ENCODE measurements at regions not wholly inside any gene's neighbourhood (a gene's known extent, or its start where the extent isn't known, plus 50 kb on each side); places are given as distances from the start of the nearest gene placed in this dataset.

DNA sequence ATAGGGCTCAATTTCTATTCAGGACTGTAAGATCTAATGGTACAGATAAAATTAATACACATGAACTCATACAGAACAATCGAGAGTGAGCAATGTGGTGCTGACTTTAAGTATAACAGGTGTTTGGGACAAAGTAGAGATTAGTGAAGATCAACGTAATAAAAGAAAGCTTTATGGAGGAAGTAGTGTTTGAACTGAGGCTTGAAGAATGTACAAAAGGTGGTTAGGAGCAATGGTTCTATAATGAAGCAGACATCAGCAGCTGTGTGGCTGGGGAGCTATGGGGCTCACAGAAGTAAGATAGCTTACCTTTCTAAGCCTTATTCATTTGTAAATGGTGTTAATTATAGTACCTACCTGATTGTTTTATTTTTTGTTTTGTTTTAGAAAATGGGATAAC, 275.4 kb upstream of the RGMB start:
- intact Hi-C loops (cut with micrococcal nuclease) = no loop called here
- Mint-ChIP-seq H3K4me3 (no peak overlapping the region), H3K27ac (no peak overlapping the region), H3K9me3 (peaks cover 0 to 5% (median 2%) of the 10 kb centered on the region in 7 donors), H3K27me3 (ENCODE audit: low read depth in 3 of 3) (no peaks in the 10 kb centered on the region), H3K4me1 (no peaks in the 10 kb centered on the region), H3K36me3 (no peaks in the 10 kb centered on the region)
- Histone ChIP-seq H3K4me3 (replicated peaks in 1 of 3; ENCODE audit: low read depth in 2 of 3, low read length in 3 of 3) (no peak overlapping the region), H3K36me3 (replicated peaks in 1 of 2; ENCODE audit: control insufficient read depth in 1 of 2, insufficient read depth in 2 of 2, low read length in 2 of 2) (no peaks in the 10 kb centered on the region), H4K20me1 (ENCODE audit: insufficient read depth, low read length) (no peaks in the 10 kb centered on the region), H3K27ac (ENCODE audit: low read depth in 1 of 2, low read length in 2 of 2) (no peak overlapping the region), H3K79me2 (ENCODE audit: insufficient read depth, low read length) (no peaks in the 10 kb centered on the region), H3K4me1 (ENCODE audit: control insufficient read depth in 1 of 2, insufficient read depth in 2 of 2, low read length in 2 of 2) (no peaks in the 10 kb centered on the region), H2AFZ (ENCODE audit: insufficient read depth, low read depth, low read length, poor library complexity, severe bottlenecking) (no peak overlapping the region), H3K9me3 (replicated peaks in 1 of 2; ENCODE audit: control insufficient read depth in 1 of 2, insufficient read depth in 1 of 2, low read length in 2 of 2) (peaks cover 0 to 3% of the 10 kb centered on the region in 2 donors), H3K4me2 (replicated peaks; ENCODE audit: extremely low read depth, low read length, poor library complexity, severe bottlenecking) (no peak overlapping the region), H3K9ac (ENCODE audit: insufficient read depth, low read length, poor library complexity, severe bottlenecking) (no peak overlapping the region), H3K27me3 (ENCODE audit: control insufficient read depth in 2 of 2, insufficient read depth in 2 of 2, low read length in 2 of 2) (no peaks in the 10 kb centered on the region)
- WGBS (ENCODE audit: insufficient coverage) = 71% methylated on average over 1 of the region's 2 CpGs
- DNase-seq = no peak
- no peak for TF ChIP-seq CTCF (IDR thresholded peaks at IDR 0.05)

DNA sequence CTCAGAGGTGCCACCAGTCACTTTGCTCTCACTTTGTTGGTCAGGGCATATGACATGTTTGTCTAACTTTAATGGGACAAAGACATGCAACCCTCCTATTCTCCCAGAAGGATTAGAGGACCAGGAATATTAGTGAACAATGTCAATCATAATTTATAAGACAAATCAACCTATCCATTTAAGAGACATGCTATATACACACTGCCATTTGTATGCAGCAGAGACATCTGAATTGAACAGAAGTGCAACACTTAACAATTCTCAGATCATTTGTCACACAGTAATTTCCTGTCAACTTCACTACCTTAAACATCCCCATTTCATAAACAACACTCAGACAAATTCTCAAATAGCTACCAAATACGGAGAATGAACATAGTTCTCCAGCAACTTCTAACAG, 273.6 kb upstream of the RGMB start:
- Mint-ChIP-seq H3K27ac (no peak overlapping the region), H3K4me3 (no peak overlapping the region), H3K27me3 (ENCODE audit: low read depth in 3 of 3) (no peaks in the 10 kb centered on the region), H3K36me3 (no peaks in the 10 kb centered on the region), H3K9me3 (peaks cover 0 to 2% (median 0%) of the 10 kb centered on the region in 7 donors), H3K4me1 (no peaks in the 10 kb centered on the region)
- H3K79me2 ChIP-seq (ENCODE audit: insufficient read depth, low read length) = no peaks in the 10 kb centered on the region
- DNase-seq = no peak
- H3K36me3 ChIP-seq (replicated peaks in 1 of 2; ENCODE audit: control insufficient read depth in 1 of 2, insufficient read depth in 2 of 2, low read length in 2 of 2) = no peaks in the 10 kb centered on the region
- H3K27ac ChIP-seq (ENCODE audit: low read depth in 1 of 2, low read length in 2 of 2) = no peak overlapping the region
- TF ChIP-seq CTCF (IDR thresholded peaks at IDR 0.05) = no peak
- no peaks in the 10 kb centered on the region for H3K27me3 ChIP-seq (ENCODE audit: control insufficient read depth in 2 of 2, insufficient read depth in 2 of 2, low read length in 2 of 2)
- no peak overlapping the region for H3K4me2 ChIP-seq (replicated peaks; ENCODE audit: extremely low read depth, low read length, poor library complexity, severe bottlenecking)
- H4K20me1 ChIP-seq (ENCODE audit: insufficient read depth, low read length) = no peaks in the 10 kb centered on the region
- H3K4me3 ChIP-seq (replicated peaks in 1 of 3; ENCODE audit: low read depth in 2 of 3, low read length in 3 of 3) = no peak overlapping the region
- no peak overlapping the region for H3K9ac ChIP-seq (ENCODE audit: insufficient read depth, low read length, poor library complexity, severe bottlenecking)
- no peaks in the 10 kb centered on the region for H3K4me1 ChIP-seq (ENCODE audit: control insufficient read depth in 1 of 2, insufficient read depth in 2 of 2, low read length in 2 of 2)
- intact Hi-C loops (cut with micrococcal nuclease) = no loop called here
- H2AFZ ChIP-seq (ENCODE audit: insufficient read depth, low read depth, low read length, poor library complexity, severe bottlenecking) = no peak overlapping the region
- peaks cover 0 to 3% of the 10 kb centered on the region in 2 donors for H3K9me3 ChIP-seq (replicated peaks in 1 of 2; ENCODE audit: control insufficient read depth in 1 of 2, insufficient read depth in 1 of 2, low read length in 2 of 2)
- WGBS (ENCODE audit: insufficient coverage) = 100% methylated on average over 1 of the region's 1 CpG
